ENCODE measurements at regions not wholly inside any gene's neighbourhood (a gene's known extent, or its start where the extent isn't known, plus 50 kb on each side); places are given as distances from the start of the nearest gene placed in this dataset.
"Not testable (repeated sequence)": the region's sequence is repeated elsewhere in the genome, so short reads cannot be mapped to it uniquely, and the experiment has no call there.

- in situ Hi-C loops (cut with MboI; ENCODE audit: low pct_unique_long_range_greater_than_20kb, low sequenced_read_pairs): no loop called here
- no peak for DNase-seq
These were observed 221.7 kb downstream of the KLF6 start for GRCh38 chr10:3563298-3563697.

GRCh38 chr10:3560628-3561027, 224.4 kb downstream of the KLF6 start:
- DNase-seq; in situ Hi-C loops (cut with MboI; ENCODE audit: low pct_unique_long_range_greater_than_20kb, low sequenced_read_pairs): not testable (repeated sequence)

- in situ Hi-C loops (cut with MboI; ENCODE audit: low pct_unique_long_range_greater_than_20kb, low sequenced_read_pairs): no loop called here
- DNase-seq: no peak
These were observed 225.5 kb downstream of the KLF6 start for GRCh38 chr10:3559527-3559926.

- in situ Hi-C loops (cut with MboI; ENCODE audit: low pct_unique_long_range_greater_than_20kb, low sequenced_read_pairs): no loop called here
- DNase-seq: no peak
These were observed 226.0 kb downstream of the KLF6 start for GRCh38 chr10:3559011-3559410.

- DNase-seq; in situ Hi-C loops (cut with MboI; ENCODE audit: low pct_unique_long_range_greater_than_20kb, low sequenced_read_pairs): not testable (repeated sequence)
These were observed 228.6 kb downstream of the KLF6 start for GRCh38 chr10:3556191-3557017.

GRCh38 chr10:3554121-3554522, 230.9 kb downstream of the KLF6 start:
- DNase-seq: peak; percentile 49
- in situ Hi-C loops (cut with MboI; ENCODE audit: low pct_unique_long_range_greater_than_20kb, low sequenced_read_pairs): no loop called here

- in situ Hi-C loops (cut with MboI; ENCODE audit: low pct_unique_long_range_greater_than_20kb, low sequenced_read_pairs): no loop called here
- DNase-seq: no peak
These were observed 232.7 kb downstream of the KLF6 start for GRCh38 chr10:3552281-3552680.

GRCh38 chr10:3551761-3552160, 233.2 kb downstream of the KLF6 start:
- DNase-seq: no peak
- in situ Hi-C loops (cut with MboI; ENCODE audit: low pct_unique_long_range_greater_than_20kb, low sequenced_read_pairs): no loop called here

GRCh38 chr10:3549118-3549517, 235.9 kb downstream of the KLF6 start:
- in situ Hi-C loops (cut with MboI; ENCODE audit: low pct_unique_long_range_greater_than_20kb, low sequenced_read_pairs): no loop called here
- no peak for DNase-seq

- in situ Hi-C loops (cut with MboI; ENCODE audit: low pct_unique_long_range_greater_than_20kb, low sequenced_read_pairs): no loop called here
- no peak for DNase-seq
These were observed 236.3 kb downstream of the KLF6 start for GRCh38 chr10:3548702-3549101.

- in situ Hi-C loops (cut with MboI; ENCODE audit: low pct_unique_long_range_greater_than_20kb, low sequenced_read_pairs): no loop called here
- no peak for DNase-seq
These were observed 236.9 kb downstream of the KLF6 start for GRCh38 chr10:3548076-3548475.

- DNase-seq: no peak
- in situ Hi-C loops (cut with MboI; ENCODE audit: low pct_unique_long_range_greater_than_20kb, low sequenced_read_pairs): no loop called here
These were observed 240.4 kb downstream of the KLF6 start for GRCh38 chr10:3544561-3544960.

- in situ Hi-C loops (cut with MboI; ENCODE audit: low pct_unique_long_range_greater_than_20kb, low sequenced_read_pairs): no loop called here
- no peak for DNase-seq
These were observed 242.8 kb downstream of the KLF6 start for GRCh38 chr10:3542185-3542611.

GRCh38 chr10:3539696-3540383, 245.2 kb downstream of the KLF6 start:
- no peak for DNase-seq
- in situ Hi-C loops (cut with MboI; ENCODE audit: low pct_unique_long_range_greater_than_20kb, low sequenced_read_pairs): no loop called here

GRCh38 chr10:3538656-3539531, 246.1 kb downstream of the KLF6 start:
- no peak for DNase-seq
- in situ Hi-C loops (cut with MboI; ENCODE audit: low pct_unique_long_range_greater_than_20kb, low sequenced_read_pairs): no loop called here

GRCh38 chr10:3538291-3538655, 246.7 kb downstream of the KLF6 start:
- in situ Hi-C loops (cut with MboI; ENCODE audit: low pct_unique_long_range_greater_than_20kb, low sequenced_read_pairs): no loop called here
- no peak for DNase-seq

GRCh38 chr10:3537518-3537917, 247.5 kb downstream of the KLF6 start:
- DNase-seq: no peak
- in situ Hi-C loops (cut with MboI; ENCODE audit: low pct_unique_long_range_greater_than_20kb, low sequenced_read_pairs): no loop called here

- in situ Hi-C loops (cut with MboI; ENCODE audit: low pct_unique_long_range_greater_than_20kb, low sequenced_read_pairs): no loop called here
- no peak for DNase-seq
These were observed 250.0 kb downstream of the KLF6 start for GRCh38 chr10:3535001-3535400.

GRCh38 chr10:3534433-3534832, 250.6 kb downstream of the KLF6 start:
- no peak for DNase-seq
- in situ Hi-C loops (cut with MboI; ENCODE audit: low pct_unique_long_range_greater_than_20kb, low sequenced_read_pairs): no loop called here

- in situ Hi-C loops (cut with MboI; ENCODE audit: low pct_unique_long_range_greater_than_20kb, low sequenced_read_pairs): no loop called here
- no peak for DNase-seq
These were observed 251.7 kb downstream of the KLF6 start for GRCh38 chr10:3533296-3533695.

All from KBM-7 (cell line).